Naive thymus-derived CD4-positive, alpha-beta T cell (primary cell): ENCODE measurements at regions not wholly inside any gene's neighbourhood (a gene's known extent, or its start where the extent isn't known, plus 50 kb on each side); places are given as distances from the start of the nearest gene placed in this dataset.
A peak's percentile ranks its signal among the peaks of the same experiment; 100 is the strongest.

Source experiments
- ATAC-seq: fragments of 150-1000 bp; cut with Tn5 transposase; 2 replicates; pipeline ENCODE4 v1.10.0; 2021; ENCODE audit warnings: mild to moderate bottlenecking, moderate library complexity
- CTCF ChIA-PET: fragments of 350-600 bp; sonication (Branson Sonifier 250); formaldehyde crosslinking; loops from one replicate; lab custom pipeline; 2021; ENCODE audit warnings: antibody characterized with exemption; lab: Charles Lee
- POLR2A ChIA-PET: fragments of 350-600 bp; sonication (Branson Sonifier 250); formaldehyde crosslinking; loops from one replicate; lab custom pipeline; 2021; ENCODE audit warnings: antibody characterized with exemption, inconsistent platforms; lab: Charles Lee
- DNase-seq, 9 donors: peaks; one replicate each; pipeline versions ENCODE4 v3.0.0 to v3.0.0-alpha.2; 2020 to 2022; ENCODE audit warnings: mixed read lengths in 1 of 9
- H3K27ac ChIP-seq: one replicate; pipeline ENCODE4 v1.7.0; 2013; ENCODE audit warnings: mild to moderate bottlenecking, low read depth, low read length, moderate library complexity
- H3K27me3 ChIP-seq, 2 donors: one replicate each; pipeline ENCODE4 v1.7.0; 2013; ENCODE audit warnings: low read length in 2 of 2, mild to moderate bottlenecking in 2 of 2, moderate library complexity in 2 of 2; ENCODE audit not compliant: control insufficient read depth in 2 of 2, insufficient read depth in 2 of 2
- H3K36me3 ChIP-seq, 3 experiments: 1 replicate in 2 of 3; 2 replicates in 1 of 3; pipeline ENCODE4 v1.7.0; 2013; ENCODE audit warnings: low read length in 3 of 3, mild to moderate bottlenecking in 3 of 3, moderate library complexity in 1 of 3; ENCODE audit not compliant: insufficient read depth in 3 of 3, control insufficient read depth in 2 of 3
- H3K4me1 ChIP-seq, 2 donors: one replicate each; pipeline ENCODE4 v1.7.0; 2013; ENCODE audit warnings: low read length in 2 of 2, mild to moderate bottlenecking in 2 of 2, moderate library complexity in 1 of 2; ENCODE audit not compliant: control insufficient read depth in 2 of 2, insufficient read depth in 2 of 2
- H3K4me3 ChIP-seq: 2 replicates; pipeline ENCODE4 v1.7.0; 2013; ENCODE audit warnings: mild to moderate bottlenecking, low read length
- H3K9me3 ChIP-seq, 3 experiments: 1 replicate in 2 of 3; 2 replicates in 1 of 3; pipeline ENCODE4 v1.7.0; 2013; ENCODE audit warnings: low read length in 3 of 3; ENCODE audit not compliant: control insufficient read depth in 2 of 3
- H3K27ac Mint-ChIP-seq, 9 donors: one replicate each; pipeline ENCODE4 v1.8.0; 2020 to 2022; ENCODE audit warnings: mixed read lengths in 9 of 9, mild to moderate bottlenecking in 8 of 9, moderate library complexity in 5 of 9, inconsistent platforms in 2 of 9
- H3K27me3 Mint-ChIP-seq, 5 donors: one replicate each; pipeline ENCODE4 v1.8.0; 2021 to 2022; ENCODE audit warnings: mixed read lengths in 5 of 5, mild to moderate bottlenecking in 1 of 5
- H3K36me3 Mint-ChIP-seq, 5 donors: one replicate each; pipeline ENCODE4 v1.8.0; 2020 to 2022; ENCODE audit warnings: mixed read lengths in 5 of 5, mild to moderate bottlenecking in 3 of 5, inconsistent platforms in 1 of 5
- H3K4me1 Mint-ChIP-seq, 7 donors: one replicate each; pipeline ENCODE4 v1.8.0; 2020 to 2022; ENCODE audit warnings: mixed read lengths in 7 of 7, mild to moderate bottlenecking in 3 of 7, inconsistent platforms in 1 of 7
- H3K4me3 Mint-ChIP-seq, 10 donors: one replicate each; pipeline ENCODE4 v1.8.0; 2020 to 2022; ENCODE audit warnings: mild to moderate bottlenecking in 10 of 10, mixed read lengths in 10 of 10, moderate library complexity in 6 of 10, inconsistent platforms in 2 of 10
- H3K9me3 Mint-ChIP-seq, 11 donors: one replicate each; pipeline ENCODE4 v1.8.0; 2020 to 2022; ENCODE audit warnings: mixed read lengths in 11 of 11, mild to moderate bottlenecking in 4 of 11, inconsistent platforms in 1 of 11, moderate library complexity in 1 of 11
- intact Hi-C, 2 donors: fragments of 100-400 bp; cut with micrococcal nuclease; formaldehyde crosslinking; loops; one replicate each; pipeline ENCODE4 v1.15.1; 2023

GRCh38 chr5:6825678-6826244 is 112.5 kb downstream of the TENT4A start:
- no peaks in the 10 kb centered on the region for H3K9me3 ChIP-seq
- no peaks in the 10 kb centered on the region for H3K36me3 ChIP-seq
- peaks cover 9 to 44% (median 19%) of the 10 kb centered on the region in 7 donors for H3K4me1 Mint-ChIP-seq
- H3K27ac Mint-ChIP-seq = no peak overlapping the region
- no peak overlapping the region for H3K27ac ChIP-seq
- H3K4me3 ChIP-seq = no peak overlapping the region
- H3K9me3 Mint-ChIP-seq = peaks cover 9 to 31% (median 11%) of the 10 kb centered on the region in 11 donors
- CTCF ChIA-PET = no interaction called here
- peaks cover 0 to 9% (median 5%) of the 10 kb centered on the region in 5 donors for H3K36me3 Mint-ChIP-seq
- peaks cover 6 to 25% (median 10%) of the 10 kb centered on the region in 5 donors for H3K27me3 Mint-ChIP-seq
- no peaks in the 10 kb centered on the region for H3K27me3 ChIP-seq
- DNase-seq (no peak), ATAC-seq (no peak)
- POLR2A ChIA-PET = no interaction called here
- intact Hi-C loops = loop anchor here in 1 of 2 donors (5.0 to 10.0 kb wide), 2 partner anchors 113 to 1331 kb away; partner anchors contain the start of gene TENT4A
- H3K4me1 ChIP-seq = peaks cover 0 to 5% of the 10 kb centered on the region in 2 donors
- H3K4me3 Mint-ChIP-seq = no peak overlapping the region

GRCh38 chr5:6826756-6827155 is 113.5 kb downstream of the TENT4A start:
- no peaks in the 10 kb centered on the region for H3K27me3 ChIP-seq
- POLR2A ChIA-PET = no interaction called here
- H3K36me3 Mint-ChIP-seq = peaks cover 0 to 6% (median 5%) of the 10 kb centered on the region in 5 donors
- H3K4me3 ChIP-seq = no peak overlapping the region
- H3K4me1 Mint-ChIP-seq = peaks cover 11 to 51% (median 19%) of the 10 kb centered on the region in 7 donors
- peak overlapping the region in 1 of 9 donors; percentile 79 for H3K27ac Mint-ChIP-seq
- H3K36me3 ChIP-seq = no peaks in the 10 kb centered on the region
- H3K4me3 Mint-ChIP-seq = no peak overlapping the region
- no peak for ATAC-seq
- H3K9me3 Mint-ChIP-seq = peaks cover 4 to 21% (median 10%) of the 10 kb centered on the region in 11 donors
- peaks cover 0 to 5% of the 10 kb centered on the region in 2 donors for H3K4me1 ChIP-seq
- intact Hi-C loops = loop anchor here in 1 of 2 donors (5.0 to 10.0 kb wide), 2 partner anchors 114 to 1332 kb away; partner anchors contain the start of gene TENT4A
- CTCF ChIA-PET = no interaction called here
- peaks cover 6 to 22% (median 10%) of the 10 kb centered on the region in 5 donors for H3K27me3 Mint-ChIP-seq
- DNase-seq = no peak
- H3K27ac ChIP-seq = no peak overlapping the region
- H3K9me3 ChIP-seq = no peaks in the 10 kb centered on the region

- Histone ChIP-seq H3K36me3 (no peaks in the 10 kb centered on the region), H3K4me1 (peaks cover 0 to 5% of the 10 kb centered on the region in 2 donors), H3K27ac (no peak overlapping the region), H3K9me3 (no peaks in the 10 kb centered on the region), H3K27me3 (no peaks in the 10 kb centered on the region), H3K4me3 (peak overlapping the region; percentile 45)
- H3K27me3 Mint-ChIP-seq = peaks cover 4 to 18% (median 10%) of the 10 kb centered on the region in 5 donors
- H3K4me3 Mint-ChIP-seq = peak overlapping the region; percentile 79 to 95 (median 86)
- peaks cover 0 to 6% (median 5%) of the 10 kb centered on the region in 5 donors for H3K36me3 Mint-ChIP-seq
- POLR2A ChIA-PET = no interaction called here
- CTCF ChIA-PET = no interaction called here
- H3K9me3 Mint-ChIP-seq = peaks cover 0 to 13% (median 8%) of the 10 kb centered on the region in 11 donors
- ATAC-seq (peak; percentile 87), DNase-seq (peak in 7 of 9 donors; percentile 15 to 34 (median 27))
- peak overlapping the region; percentile 44 to 92 (median 83) for H3K27ac Mint-ChIP-seq
- intact Hi-C loops = loop anchor here in 1 of 2 donors (2.0 to 10.0 kb wide), 4 partner anchors 115 to 1333 kb away; partner anchors contain the start of genes FASTKD3, MTRR, NSUN2 and SRD5A1
- peaks cover 15 to 59% (median 26%) of the 10 kb centered on the region in 7 donors for H3K4me1 Mint-ChIP-seq
Measured at GRCh38 chr5:6827526-6828219, 114.4 kb downstream of the TENT4A start.

- ChIA-PET POLR2A (interaction anchor here (0.5 kb wide), 1 partner anchor 658 kb away, joined by 4 read pairs; no protein-coding TSS in a partner anchor), CTCF (no interaction called here)
- ATAC-seq (peak; percentile 31), DNase-seq (peak in 1 of 9 donors; percentile 61)
- Histone ChIP-seq H3K4me1 (peaks cover 0 to 5% of the 10 kb centered on the region in 2 donors), H3K9me3 (no peaks in the 10 kb centered on the region), H3K36me3 (no peaks in the 10 kb centered on the region), H3K27me3 (no peaks in the 10 kb centered on the region), H3K27ac (no peak overlapping the region), H3K4me3 (no peak overlapping the region)
- H3K4me1 Mint-ChIP-seq = peaks cover 14 to 63% (median 28%) of the 10 kb centered on the region in 7 donors
- H3K4me3 Mint-ChIP-seq = peak overlapping the region in 7 of 10 donors; percentile 1 to 92 (median 28)
- peaks cover 0 to 5% (median 0%) of the 10 kb centered on the region in 5 donors for H3K36me3 Mint-ChIP-seq
- intact Hi-C loops = loop anchor here in 1 of 2 donors (2.0 to 10.0 kb wide), 4 partner anchors 117 to 1334 kb away; partner anchors contain the start of genes FASTKD3, MTRR, NSUN2 and SRD5A1
- H3K27ac Mint-ChIP-seq = peak overlapping the region in 1 of 9 donors; percentile 83
- H3K9me3 Mint-ChIP-seq = peaks cover 0 to 8% (median 3%) of the 10 kb centered on the region in 11 donors
- H3K27me3 Mint-ChIP-seq = peaks cover 0 to 6% (median 0%) of the 10 kb centered on the region in 5 donors
Measured at GRCh38 chr5:6829150-6829784, 116.0 kb downstream of the TENT4A start.

- Mint-ChIP-seq H3K36me3 (peaks cover 0 to 5% (median 0%) of the 10 kb centered on the region in 5 donors), H3K9me3 (peaks cover 0 to 8% (median 2%) of the 10 kb centered on the region in 11 donors), H3K4me3 (peak overlapping the region in 1 of 10 donors; percentile 56), H3K27ac (peak overlapping the region in 1 of 9 donors; percentile 69), H3K27me3 (peaks cover 0 to 5% (median 0%) of the 10 kb centered on the region in 5 donors), H3K4me1 (peaks cover 14 to 63% (median 28%) of the 10 kb centered on the region in 7 donors)
- intact Hi-C loops = no loop called here
- H3K27ac ChIP-seq = no peak overlapping the region
- no peaks in the 10 kb centered on the region for H3K36me3 ChIP-seq
- peaks cover 0 to 5% of the 10 kb centered on the region in 2 donors for H3K4me1 ChIP-seq
- DNase-seq (no peak), ATAC-seq (no peak)
- H3K4me3 ChIP-seq = no peak overlapping the region
- POLR2A ChIA-PET = interaction anchor here (0.6 kb wide), 1 partner anchor 18 kb away, joined by 4 read pairs; no protein-coding TSS in a partner anchor
- H3K9me3 ChIP-seq = no peaks in the 10 kb centered on the region
- CTCF ChIA-PET = no interaction called here
- no peaks in the 10 kb centered on the region for H3K27me3 ChIP-seq
Measured at GRCh38 chr5:6830643-6831239, 117.5 kb downstream of the TENT4A start.
